NCI-H526 (cell line): ENCODE measurements at regions not wholly inside any gene's neighbourhood (a gene's known extent, or its start where the extent isn't known, plus 50 kb on each side); places are given as distances from the start of the nearest gene placed in this dataset.
"Not testable (repeated sequence)": the region's sequence is repeated elsewhere in the genome, so short reads cannot be mapped to it uniquely, and the experiment has no call there.

ENCODE experiments used
- DNase-seq, 2 experiments: peaks; one replicate each; lab custom pipeline; 2025; lab: John Stamatoyannopoulos, UW

- DNase-seq: no peak
Observed at GRCh38 chr10:62658516-62658915, 146.0 kb upstream of the ADO start.

DNA sequence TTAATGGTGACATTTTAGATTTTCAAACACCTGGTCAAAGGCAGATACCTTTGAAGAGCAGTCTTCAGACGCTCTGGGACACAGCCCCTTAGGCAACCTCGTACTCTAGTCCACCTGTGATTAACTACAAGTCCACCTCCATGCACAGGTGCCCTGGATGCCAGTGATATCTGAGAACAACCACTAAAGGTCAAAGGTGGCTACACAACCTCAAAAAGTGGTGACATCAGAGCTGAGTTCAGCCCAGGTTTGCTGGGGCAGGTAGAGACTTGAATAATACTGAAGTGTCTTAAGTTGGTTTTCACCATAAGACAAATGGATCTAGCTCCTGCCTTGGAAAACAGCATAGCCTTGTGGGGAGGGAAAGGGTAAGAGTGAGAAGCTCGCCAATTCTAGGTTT, 143.4 kb upstream of the ADO start:
- DNase-seq: no peak

GRCh38 chr10:62662486-62662885, 142.0 kb upstream of the ADO start:
- no peak for DNase-seq

DNA sequence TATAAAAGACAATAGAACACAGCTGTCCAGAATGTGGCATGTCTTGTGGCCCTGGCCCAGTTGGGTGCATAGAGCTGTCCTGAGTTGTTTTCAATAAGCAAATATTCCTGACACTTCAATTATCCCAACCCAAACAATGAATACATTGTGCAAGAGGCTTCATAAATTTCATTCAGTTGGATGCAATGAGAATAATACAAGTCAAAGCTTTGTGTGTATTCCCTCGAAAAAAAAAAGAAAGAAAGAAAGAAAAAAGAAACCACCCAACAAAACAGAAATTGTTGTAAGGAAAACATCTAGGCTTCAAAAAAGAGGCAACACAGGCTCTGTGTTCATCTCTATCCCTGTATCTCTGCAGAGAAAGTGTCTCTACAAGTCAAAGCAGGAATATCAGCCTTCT, 138.7 kb upstream of the ADO start:
- peak; percentile 48 to 67 for DNase-seq

DNA sequence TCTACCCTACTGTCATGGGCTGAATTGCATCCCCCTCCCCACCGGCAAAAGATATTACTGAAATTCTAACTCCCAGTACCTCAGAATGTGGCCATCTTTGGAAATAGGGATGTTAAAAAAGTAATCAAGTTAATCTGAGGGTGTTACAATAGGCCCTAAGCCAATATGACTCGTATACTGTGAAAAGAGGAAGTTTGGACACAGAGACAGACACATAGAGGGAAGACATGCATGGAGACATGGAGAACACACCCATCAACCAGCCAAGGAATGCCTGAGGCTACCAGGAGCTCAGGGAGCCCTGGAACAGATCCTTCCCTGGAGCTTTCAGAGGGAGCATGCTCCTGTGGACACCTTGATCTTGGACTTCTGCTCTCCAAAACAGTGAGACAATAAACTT, 138.2 kb upstream of the ADO start:
- no peak for DNase-seq

GRCh38 chr10:62669341-62669740, 135.2 kb upstream of the ADO start:
- no peak for DNase-seq

GRCh38 chr10:62671104-62671503, 133.4 kb upstream of the ADO start:
- DNase-seq: no peak

DNA sequence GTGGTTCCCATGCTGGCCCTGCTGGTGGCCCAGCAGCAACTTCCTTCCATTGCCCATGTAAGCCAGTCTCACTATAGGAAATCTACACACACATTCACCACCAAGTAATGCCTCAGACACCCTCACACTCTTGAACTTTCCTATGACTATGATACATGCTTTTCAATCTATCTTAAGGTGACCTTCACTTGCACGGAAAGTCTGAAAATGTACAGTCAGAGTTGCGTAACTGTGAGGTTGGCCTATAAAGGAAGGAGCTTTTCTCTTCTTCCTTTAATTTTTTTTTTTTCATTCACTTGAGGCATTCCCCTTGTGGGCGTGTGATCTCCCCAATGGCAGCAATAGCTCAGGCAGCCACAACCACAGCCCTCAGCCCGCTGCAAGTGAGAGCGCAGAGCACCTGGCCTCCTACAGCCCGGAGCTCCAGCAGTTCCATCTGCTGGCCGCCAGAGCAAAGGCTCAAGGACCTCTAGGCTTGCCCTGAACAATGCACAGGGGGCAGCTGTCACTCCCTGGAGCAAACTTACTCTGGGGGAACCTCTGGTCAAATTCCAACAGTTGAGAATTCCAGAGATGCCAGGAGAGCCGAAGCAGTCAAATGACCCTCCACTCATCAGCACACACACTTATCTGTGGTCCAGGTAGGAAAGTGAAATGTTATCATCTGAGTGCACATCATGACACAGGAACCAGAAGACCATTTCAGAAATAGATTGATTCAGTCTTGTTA, 123.1 kb upstream of the ADO start:
- DNase-seq: no peak

GRCh38 chr10:62684911-62685310, 119.6 kb upstream of the ADO start:
- DNase-seq: no peak

GRCh38 chr10:62687230-62687748, 117.2 kb upstream of the ADO start:
- no peak for DNase-seq

DNA sequence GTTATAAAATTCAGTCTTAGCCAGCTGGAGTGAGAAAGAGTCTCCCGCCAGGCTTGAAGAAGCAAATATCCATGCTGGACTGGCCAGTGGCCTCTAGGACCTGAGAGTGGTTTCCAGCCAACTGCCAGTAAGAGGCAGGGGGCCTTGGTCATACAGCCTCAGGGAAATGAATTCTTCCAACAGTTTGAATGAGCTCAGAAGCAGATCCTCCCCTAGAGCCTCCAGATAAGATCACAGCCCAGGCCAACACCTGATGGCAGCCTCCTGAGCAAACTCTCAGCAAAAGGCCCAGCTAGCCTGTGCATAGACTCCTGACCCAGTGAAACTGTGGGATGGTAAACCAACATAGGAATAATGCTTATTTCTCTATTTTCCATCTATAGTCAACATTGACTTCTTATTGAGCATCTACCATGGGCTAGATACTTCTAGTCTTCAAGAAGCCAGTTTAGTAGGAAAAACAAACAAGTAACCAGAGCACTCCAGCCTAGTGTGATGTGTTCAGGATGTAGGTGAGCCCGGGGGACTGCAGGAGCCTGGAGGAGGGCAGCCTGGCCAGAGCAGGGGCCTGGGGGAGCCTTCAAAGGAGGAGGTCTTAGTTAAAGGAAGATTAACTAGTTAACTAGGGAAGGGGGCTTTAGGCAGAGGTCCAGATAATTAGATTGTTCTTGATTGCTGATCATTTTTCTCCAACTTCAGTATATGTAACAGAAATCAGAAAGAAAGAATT, 115.4 kb upstream of the ADO start:
- no peak for DNase-seq

DNA sequence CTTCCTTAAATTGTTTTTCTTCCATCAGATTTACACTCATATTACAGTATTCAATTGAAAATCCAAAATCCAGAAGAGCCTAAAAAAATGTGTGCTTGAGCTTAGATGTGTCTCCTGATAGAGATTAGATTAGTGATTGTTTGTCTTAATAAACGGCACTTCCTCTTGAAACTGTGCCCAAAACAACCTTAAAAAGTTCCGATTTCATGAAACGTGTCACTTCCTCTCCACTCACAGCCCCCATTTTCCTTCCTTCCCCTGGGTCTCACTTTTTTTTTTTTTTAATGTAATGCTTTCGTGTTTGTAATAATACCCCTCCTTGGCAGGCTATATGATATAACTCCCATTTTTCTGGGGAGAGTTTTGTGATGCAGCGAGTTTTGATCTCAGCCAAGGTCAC, 114.8 kb upstream of the ADO start:
- DNase-seq: no peak

DNA sequence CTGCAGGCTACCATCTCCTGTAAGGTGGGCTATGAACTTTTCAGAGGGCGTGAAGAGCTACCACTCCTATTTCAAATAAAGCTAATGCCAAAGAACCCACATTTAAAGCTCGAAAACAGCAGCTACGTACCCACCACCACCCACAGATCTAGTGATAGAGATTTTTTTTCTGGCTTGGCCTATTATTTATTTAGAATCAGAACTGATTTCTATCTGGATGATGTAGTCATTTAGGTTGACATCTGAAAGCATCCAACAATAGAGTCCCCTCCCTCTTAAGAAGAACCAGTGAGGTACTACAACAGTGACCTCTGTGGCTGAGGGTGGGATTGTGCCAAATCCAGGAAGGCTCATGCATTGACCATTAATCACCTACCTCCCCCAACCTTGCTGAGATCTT, 113.8 kb upstream of the ADO start:
- DNase-seq: peak in 1 of 2 experiments; percentile 5

- DNase-seq: no peak
Observed at GRCh38 chr10:62691336-62691735, 113.2 kb upstream of the ADO start.

DNA sequence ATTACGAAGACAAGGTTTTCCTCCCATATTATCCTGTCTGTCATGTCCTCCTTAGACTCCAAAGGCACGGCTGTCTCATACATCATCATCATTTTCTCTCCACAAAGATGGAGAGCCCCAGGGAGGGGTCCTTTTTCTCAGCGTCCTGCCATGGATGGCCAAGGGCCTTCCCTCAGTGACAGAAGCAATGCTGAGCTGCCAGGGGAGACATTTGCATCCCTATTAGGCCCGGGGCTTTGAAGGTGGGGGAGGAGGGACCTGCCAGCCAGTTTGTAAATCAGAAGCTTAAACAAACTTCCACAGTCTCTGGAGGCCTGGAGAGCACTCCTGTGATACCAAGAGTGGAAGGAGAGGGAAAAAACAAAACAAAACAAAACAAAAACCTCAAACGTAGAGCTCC, 112.4 kb upstream of the ADO start:
- DNase-seq: peak; percentile 10 to 68

GRCh38 chr10:62693306-62693705, 111.2 kb upstream of the ADO start:
- DNase-seq: no peak

DNA sequence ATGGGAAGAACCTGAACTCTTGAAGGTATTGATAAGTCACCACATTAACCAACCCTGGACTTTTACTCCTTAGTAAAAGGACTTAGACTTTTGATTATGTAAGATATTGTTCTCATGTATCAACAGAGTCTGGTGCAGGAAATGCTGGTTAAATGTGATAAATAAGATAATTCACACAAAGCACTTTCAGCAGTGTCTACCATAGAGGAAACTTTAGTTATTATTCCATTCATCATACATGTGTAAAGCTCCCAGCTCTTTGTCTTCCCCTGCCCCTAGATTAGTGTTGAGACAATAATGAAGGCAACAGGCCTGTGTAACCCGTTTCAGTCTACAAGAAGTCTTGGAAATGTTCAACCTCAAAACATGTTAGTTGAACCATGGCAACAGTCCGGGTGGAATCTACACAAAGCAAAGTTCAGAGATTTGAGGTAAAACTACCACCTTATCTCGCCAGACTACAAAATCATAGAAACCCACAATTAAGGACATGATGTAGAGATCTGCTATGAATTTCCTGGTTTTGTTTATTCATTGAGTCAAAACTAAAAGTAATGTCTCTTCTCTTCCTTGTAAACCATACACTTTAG, 109.9 kb upstream of the ADO start:
- no peak for DNase-seq

DNA sequence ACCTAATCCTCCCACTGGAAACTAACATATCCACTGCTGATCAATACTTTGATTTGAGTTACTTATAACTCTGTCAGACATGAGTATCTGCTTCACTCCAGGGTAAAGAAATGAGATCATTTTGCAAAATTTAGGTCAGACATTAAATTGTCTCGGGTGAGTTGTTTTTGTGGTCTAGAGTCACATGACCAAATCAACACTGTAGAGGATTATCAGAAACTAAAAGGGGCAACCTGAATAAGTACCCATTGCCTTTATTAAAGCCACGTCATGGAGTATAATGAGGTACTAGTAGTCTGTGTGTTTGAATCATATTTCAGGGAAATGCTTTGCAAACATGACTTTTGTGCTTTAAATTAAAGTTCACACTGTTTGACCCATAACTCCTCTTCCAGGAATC, 107.7 kb upstream of the ADO start:
- no peak for DNase-seq

GRCh38 chr10:62699148-62699547, 105.4 kb upstream of the ADO start:
- DNase-seq: no peak

DNA sequence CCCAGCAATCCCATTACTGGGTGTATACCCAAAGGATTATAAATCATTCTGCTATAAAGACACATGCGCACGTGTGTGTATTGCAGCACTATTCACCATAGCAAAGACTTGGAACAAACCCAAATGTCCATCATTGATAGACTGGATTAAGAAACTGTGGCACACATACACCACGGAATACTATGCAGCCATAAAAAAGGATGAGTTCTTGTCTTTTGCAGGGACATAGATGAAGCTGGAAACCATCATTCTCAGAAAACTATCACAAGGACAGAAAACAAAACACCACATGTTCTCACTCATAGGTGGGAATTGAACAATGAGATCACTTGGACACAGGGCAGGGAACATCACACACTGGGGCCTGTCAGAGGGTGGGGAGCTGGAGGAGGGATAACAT, 100.4 kb upstream of the ADO start:
- DNase-seq: not testable (repeated sequence)

DNA sequence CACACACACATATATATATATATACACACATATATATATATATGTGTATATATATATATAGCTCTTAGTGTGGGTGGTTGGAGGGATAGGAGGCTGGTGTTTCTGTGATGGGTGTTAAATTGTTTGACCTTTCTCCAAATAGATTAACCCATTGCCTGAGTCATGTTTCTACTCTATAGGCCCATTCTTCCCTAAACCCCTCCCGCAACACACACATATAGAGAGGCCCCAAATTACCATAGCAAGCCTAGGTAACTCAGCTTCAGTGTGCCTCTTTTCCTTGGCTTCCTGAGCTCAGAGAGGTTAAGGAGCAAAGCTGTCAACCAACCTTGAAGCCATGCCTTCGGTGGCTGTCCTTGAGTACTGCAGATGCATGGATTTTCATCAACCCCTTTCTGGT, 98.7 kb upstream of the ADO start:
- no peak for DNase-seq

GRCh38 chr10:62707810-62708209, 96.7 kb upstream of the ADO start:
- peak in 1 of 2 experiments; percentile 1 for DNase-seq

DNA sequence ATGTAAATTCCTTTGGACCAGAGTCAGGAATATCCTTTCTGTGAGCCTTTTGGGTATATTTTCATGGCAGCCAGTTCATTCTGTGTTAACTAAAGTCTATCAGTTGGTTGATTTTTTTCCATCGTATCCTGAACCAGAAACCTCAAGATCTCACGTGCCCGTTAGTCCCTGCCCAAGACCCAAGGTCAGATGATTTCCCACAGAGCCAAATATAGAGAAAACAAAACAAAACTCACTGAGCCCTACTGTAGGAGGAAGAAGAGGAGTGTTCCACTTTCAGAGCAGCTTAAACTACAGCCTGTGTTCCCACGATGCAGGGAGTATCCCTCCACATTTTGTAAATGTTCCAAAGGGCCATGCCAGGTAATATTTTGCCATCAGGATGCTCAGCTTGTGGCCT, 96.0 kb upstream of the ADO start:
- no peak for DNase-seq
